HCT116 (cell line): ENCODE measurements at regions not wholly inside any gene's neighbourhood (a gene's known extent, or its start where the extent isn't known, plus 50 kb on each side); places are given as distances from the start of the nearest gene placed in this dataset.

Source experiments
- ATAC-seq: fragments of 200-7000 bp; cut with Tn5 transposase; 2 replicates; pipeline ENCODE4 v1.9.1; 2020; ENCODE audit warnings: mild to moderate bottlenecking, moderate library complexity
- BruUV-seq: library from RNA; stranded (reverse); fragments of 400-500 nt; replicated peaks from 2 replicates; lab custom pipeline; 2021; lab: Mats Ljungman, UMichigan
- CTCF ChIA-PET: fragments of 300-600 bp; sonication (Branson Sonifier 250); formaldehyde crosslinking; loops from one replicate; lab custom pipeline; 2021; ENCODE audit warnings: antibody characterized with exemption; lab: Charles Lee
- POLR2A ChIA-PET: fragments of 300-600, 350-600 bp; sonication (Branson Sonifier 250); formaldehyde crosslinking; loops from one replicate; lab custom pipeline; 2021; ENCODE audit warnings: antibody characterized with exemption; lab: Charles Lee
- RAD21 ChIA-PET, 2 experiments: fragments of 300-600 bp; sonication (Branson Sonifier 250); formaldehyde crosslinking; loops; one replicate each; lab custom pipeline; 2023; ENCODE audit warnings: low total read pairs in 2 of 2; ENCODE audit not compliant: uncharacterized antibody in 2 of 2, unreplicated experiment in 2 of 2, low non-redundant PET in 1 of 2; lab: Charles Lee
- DNase-seq: peaks from one replicate; pipeline ENCODE4 v3.0.0-alpha.2; 2010; ENCODE audit warnings: low read depth, low spot score
- H2AFZ ChIP-seq: fragments of 200-600 bp; shearing (Covaris generic), sonication (generic); 2 replicates; pipeline ENCODE4 v1.6.1; 2017; ENCODE audit warnings: low read depth, mixed run types, mixed read lengths, antibody characterized with exemption, low read length; ENCODE audit not compliant: poor library complexity, severe bottlenecking
- H3K27ac ChIP-seq: 2 replicates; pipeline ENCODE4 v1.5.1; 2012; ENCODE audit warnings: low read depth, low read length
- H3K27me3 ChIP-seq: fragments of 200-600 bp; sonication (generic); 2 replicates; pipeline ENCODE4 v1.6.1; 2016; ENCODE audit warnings: mixed run types, low read length, mixed read lengths; ENCODE audit not compliant: insufficient read depth
- H3K36me3 ChIP-seq, 2 experiments: fragments of 200-500 bp in 1 of 2; fragments of 200-600 bp in 1 of 2; sonication (Bioruptor generic) in 1 of 2; sonication (generic) in 1 of 2; 2 replicates each; pipeline versions ENCODE4 v1.5.1 to v1.6.1; 2014 to 2016; ENCODE audit warnings: low read length in 2 of 2, inconsistent platforms in 1 of 2, mixed read lengths in 1 of 2, mixed run types in 1 of 2; ENCODE audit not compliant: insufficient read depth in 2 of 2, control insufficient read depth in 1 of 2
- H3K4me1 ChIP-seq, 2 experiments: fragments of 200-600 bp in 1 of 2; sonication (generic) in 1 of 2; 2 replicates each; pipeline versions ENCODE4 v1.5.1 to v1.6.1; 2012 to 2017; ENCODE audit warnings: low read length in 2 of 2, inconsistent platforms in 1 of 2, mild to moderate bottlenecking in 1 of 2, mixed read lengths in 1 of 2, mixed run types in 1 of 2, moderate library complexity in 1 of 2; ENCODE audit not compliant: insufficient read depth in 2 of 2, control insufficient read depth in 1 of 2
- H3K4me2 ChIP-seq: fragments of 200-600 bp; sonication (generic); 2 replicates; pipeline ENCODE4 v1.6.1; 2017; ENCODE audit warnings: mixed run types, low read length, mixed read lengths
- H3K4me3 ChIP-seq, 2 experiments: fragments of 200-600 bp in 1 of 2; sonication (generic) in 1 of 2; replicated peaks in 1 of 2; 2 replicates each; pipeline ENCODE4 v1.5.1; 2011 to 2016; ENCODE audit warnings: low read length in 2 of 2, control low read depth in 1 of 2, low read depth in 1 of 2, mild to moderate bottlenecking in 1 of 2, mixed read lengths in 1 of 2, mixed run types in 1 of 2
- H3K79me2 ChIP-seq: fragments of 200-600 bp; sonication (generic); 2 replicates; pipeline ENCODE4 v1.6.1; 2017; ENCODE audit warnings: mild to moderate bottlenecking, mixed run types, low read length, moderate library complexity, mixed read lengths; ENCODE audit not compliant: insufficient read depth
- H3K9ac ChIP-seq: fragments of 200-600 bp; sonication (generic); 2 replicates; pipeline ENCODE4 v1.6.1; 2016; ENCODE audit warnings: low read length, mixed read lengths
- H3K9me2 ChIP-seq: fragments of 200-600 bp; sonication (generic), shearing (Covaris generic); 2 replicates; pipeline ENCODE4 v1.6.1; 2017; ENCODE audit warnings: mixed run types, mild to moderate bottlenecking, moderate library complexity; ENCODE audit not compliant: insufficient read depth
- H3K9me3 ChIP-seq, 2 experiments: fragments of 200-500 bp in 1 of 2; fragments of 200-600 bp in 1 of 2; sonication (Bioruptor generic) in 1 of 2; sonication (generic) in 1 of 2; 2 replicates each; pipeline ENCODE4 v1.6.1; 2014 to 2017; ENCODE audit warnings: low read length in 2 of 2, mixed read lengths in 2 of 2, inconsistent platforms in 1 of 2, low read depth in 1 of 2, mild to moderate bottlenecking in 1 of 2, mixed run types in 1 of 2, moderate library complexity in 1 of 2; ENCODE audit not compliant: control insufficient read depth in 1 of 2, insufficient read depth in 1 of 2
- H4K20me1 ChIP-seq: fragments of 200-600 bp; sonication (generic), shearing (Covaris generic); 2 replicates; pipeline ENCODE4 v1.6.1; 2017; ENCODE audit warnings: mixed run types, mild to moderate bottlenecking, moderate library complexity; ENCODE audit not compliant: insufficient read depth
- CBX3 ChIP-seq: IDR thresholded peaks from 2 replicates; pipeline ENCODE4 v1.6.1; 2012; ENCODE audit warnings: low read depth
- CTCF ChIP-seq, 3 experiments: fragments of 200-600 bp in 1 of 3; sonication (generic) in 1 of 3; IDR thresholded peaks in 2 of 3; conservative IDR thresholded peaks in 1 of 3; 2 replicates each; pipeline ENCODE4 v1.5.1; 2012 to 2017; ENCODE audit warnings: low read depth in 2 of 3, low read length in 2 of 3, antibody characterized with exemption in 1 of 3, borderline replicate concordance in 1 of 3, control low read depth in 1 of 3, mild to moderate bottlenecking in 1 of 3, mixed read lengths in 1 of 3, mixed run types in 1 of 3, moderate library complexity in 1 of 3; ENCODE audit not compliant: insufficient read depth in 1 of 3
- EGR1 ChIP-seq: IDR thresholded peaks from 2 replicates; pipeline ENCODE4 v1.6.1; 2012; ENCODE audit warnings: low read depth
- EZH2phosphoT487 ChIP-seq: fragments of 200-600 bp; IDR thresholded peaks from 2 replicates; pipeline ENCODE4 v1.6.1; 2018; ENCODE audit warnings: antibody characterized with exemption, borderline replicate concordance
- FOSL1 ChIP-seq: IDR thresholded peaks from 2 replicates; pipeline ENCODE4 v1.6.1; 2012; ENCODE audit warnings: low read depth
- JUND ChIP-seq: IDR thresholded peaks from 2 replicates; pipeline ENCODE4 v1.6.1; 2012
- RAD21 ChIP-seq: IDR thresholded peaks from 2 replicates; pipeline ENCODE4 v1.6.1; 2012; ENCODE audit warnings: low read depth, mild to moderate bottlenecking
- SIN3A ChIP-seq: IDR thresholded peaks from 2 replicates; pipeline ENCODE4 v1.6.1; 2012; ENCODE audit warnings: low read depth
- SP1 ChIP-seq: IDR thresholded peaks from 2 replicates; pipeline ENCODE4 v1.6.1; 2012; ENCODE audit warnings: low read depth
- TCF7L2 ChIP-seq: IDR thresholded peaks from 2 replicates; pipeline ENCODE4 v1.7.0; 2011; ENCODE audit warnings: borderline replicate concordance, inconsistent platforms; ENCODE audit not compliant: insufficient read depth, insufficient read length; ENCODE audit errors: extremely low read depth
- ZBTB33 ChIP-seq: IDR thresholded peaks from 2 replicates; pipeline ENCODE4 v1.6.1; 2011; ENCODE audit warnings: mild to moderate bottlenecking, low read length, moderate library complexity; ENCODE audit not compliant: insufficient replicate concordance; ENCODE audit errors: extremely low read depth
- ZFX ChIP-seq: fragments of 450-650 bp; IDR thresholded peaks from 2 replicates; pipeline ENCODE4 v1.6.1; 2017
- ZNF274 ChIP-seq: fragments of 200-500 bp; sonication (Bioruptor generic); IDR thresholded peaks from 2 replicates; pipeline ENCODE4 v1.6.1; 2014; ENCODE audit warnings: mild to moderate bottlenecking, low read depth, low read length, inconsistent platforms
- intact Hi-C: fragments of 100-400 bp; cut with micrococcal nuclease; formaldehyde crosslinking; loops from 2 replicates; pipeline ENCODE4 v1.10.0; 2022
- TF ChIP-seq, protein P1 (sequence below): IDR thresholded peaks from 2 replicates; pipeline ENCODE4 v1.6.1; 2012; ENCODE audit warnings: low read depth
- TF ChIP-seq, protein P2 (sequence below): IDR thresholded peaks from 2 replicates; pipeline ENCODE4 v1.6.1; 2012

DNA sequence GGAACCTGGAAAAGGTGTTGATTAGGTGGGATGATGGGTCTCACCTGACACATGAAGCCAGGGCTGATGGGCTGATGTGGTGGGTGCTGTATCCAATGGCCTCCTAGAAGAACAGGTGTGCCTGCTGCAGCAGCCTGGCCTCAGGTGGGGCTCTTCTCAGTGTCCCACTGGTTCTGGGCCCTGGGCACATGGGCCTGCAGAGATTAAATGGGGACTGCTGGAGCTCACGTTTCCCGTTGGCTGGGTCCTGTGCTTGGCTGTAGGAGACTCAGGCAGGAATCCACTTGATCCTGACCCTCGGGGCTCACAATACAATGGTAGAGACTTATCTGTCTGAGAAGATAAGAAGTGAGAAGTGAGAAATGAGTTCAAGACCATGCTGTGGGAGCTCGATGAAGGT lies 170.9 kb downstream of the KCNS3 start:
- POLR2A ChIA-PET = interaction anchor here (1.1 kb wide), 1 partner anchor 12 kb away, joined by 3 read pairs; no protein-coding TSS in a partner anchor
- Histone ChIP-seq H3K27ac (no peak overlapping the region), H3K9me3 (no peaks in the 10 kb centered on the region), H3K9me2 (no peaks in the 10 kb centered on the region), H4K20me1 (no peaks in the 10 kb centered on the region), H3K9ac (no peak overlapping the region), H3K36me3 (no peaks in the 10 kb centered on the region), H3K4me1 (peaks cover 0 to 7% of the 10 kb centered on the region in 2 experiments; a peak in 2 of 4 replicates), H3K79me2 (no peaks in the 10 kb centered on the region), H3K27me3 (peaks cover 4% of the 10 kb centered on the region; the same call in 1 of the 2 replicates), H2AFZ (no peak overlapping the region), H3K4me3 (no peak overlapping the region), H3K4me2 (no peak overlapping the region)
- DNase-seq (no peak), ATAC-seq (no peak)
- CTCF ChIA-PET = no interaction called here
- no TSS peak for BruUV-seq
- no peak for TF ChIP-seq JUND
- TF ChIP-seq RAD21 = no peak
- TF ChIP-seq SP1 = no peak
- TF ChIP-seq EGR1 = no peak
- no peak for TF ChIP-seq CTCF (IDR thresholded peaks at IDR 0.05 in 2 of 3, conservative IDR thresholded peaks at IDR 0.05 in 1 of 3; ENCODE audit: borderline replicate concordance in 1 of 3, insufficient read depth in 1 of 3, low read depth in 2 of 3, low read length in 2 of 3)
- no peak for TF ChIP-seq SIN3A
- no peak for TF ChIP-seq EZH2phosphoT487
- no peak for TF ChIP-seq TCF7L2
- TF ChIP-seq, protein P1, sequence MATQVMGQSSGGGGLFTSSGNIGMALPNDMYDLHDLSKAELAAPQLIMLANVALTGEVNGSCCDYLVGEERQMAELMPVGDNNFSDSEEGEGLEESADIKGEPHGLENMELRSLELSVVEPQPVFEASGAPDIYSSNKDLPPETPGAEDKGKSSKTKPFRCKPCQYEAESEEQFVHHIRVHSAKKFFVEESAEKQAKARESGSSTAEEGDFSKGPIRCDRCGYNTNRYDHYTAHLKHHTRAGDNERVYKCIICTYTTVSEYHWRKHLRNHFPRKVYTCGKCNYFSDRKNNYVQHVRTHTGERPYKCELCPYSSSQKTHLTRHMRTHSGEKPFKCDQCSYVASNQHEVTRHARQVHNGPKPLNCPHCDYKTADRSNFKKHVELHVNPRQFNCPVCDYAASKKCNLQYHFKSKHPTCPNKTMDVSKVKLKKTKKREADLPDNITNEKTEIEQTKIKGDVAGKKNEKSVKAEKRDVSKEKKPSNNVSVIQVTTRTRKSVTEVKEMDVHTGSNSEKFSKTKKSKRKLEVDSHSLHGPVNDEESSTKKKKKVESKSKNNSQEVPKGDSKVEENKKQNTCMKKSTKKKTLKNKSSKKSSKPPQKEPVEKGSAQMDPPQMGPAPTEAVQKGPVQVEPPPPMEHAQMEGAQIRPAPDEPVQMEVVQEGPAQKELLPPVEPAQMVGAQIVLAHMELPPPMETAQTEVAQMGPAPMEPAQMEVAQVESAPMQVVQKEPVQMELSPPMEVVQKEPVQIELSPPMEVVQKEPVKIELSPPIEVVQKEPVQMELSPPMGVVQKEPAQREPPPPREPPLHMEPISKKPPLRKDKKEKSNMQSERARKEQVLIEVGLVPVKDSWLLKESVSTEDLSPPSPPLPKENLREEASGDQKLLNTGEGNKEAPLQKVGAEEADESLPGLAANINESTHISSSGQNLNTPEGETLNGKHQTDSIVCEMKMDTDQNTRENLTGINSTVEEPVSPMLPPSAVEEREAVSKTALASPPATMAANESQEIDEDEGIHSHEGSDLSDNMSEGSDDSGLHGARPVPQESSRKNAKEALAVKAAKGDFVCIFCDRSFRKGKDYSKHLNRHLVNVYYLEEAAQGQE = no peak
- TF ChIP-seq ZBTB33 = no peak
- TF ChIP-seq, protein P2, sequence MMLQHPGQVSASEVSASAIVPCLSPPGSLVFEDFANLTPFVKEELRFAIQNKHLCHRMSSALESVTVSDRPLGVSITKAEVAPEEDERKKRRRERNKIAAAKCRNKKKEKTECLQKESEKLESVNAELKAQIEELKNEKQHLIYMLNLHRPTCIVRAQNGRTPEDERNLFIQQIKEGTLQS = no peak
- TF ChIP-seq ZNF274 = no peak
- TF ChIP-seq FOSL1 = no peak
- TF ChIP-seq CBX3 = no peak
- no peak for TF ChIP-seq ZFX
- intact Hi-C loops = no loop called here
- RAD21 ChIA-PET = no interaction called here
